Testis (tissue), 2 donors: ENCODE measurements at regions not wholly inside any gene's neighbourhood (a gene's known extent, or its start where the extent isn't known, plus 50 kb on each side); places are given as distances from the start of the nearest gene placed in this dataset.

Source experiments
- DNase-seq: peaks from one replicate; pipeline ENCODE4 v3.0.0-alpha.2; 2019
- H3K27ac ChIP-seq, 2 donors: fragments of 200-600 bp; sonication (generic); one replicate each; pipeline ENCODE4 v1.5.1; 2019
- H3K27me3 ChIP-seq: fragments of 200-600 bp; sonication (generic); one replicate; pipeline ENCODE4 v1.5.1; 2019
- H3K36me3 ChIP-seq: fragments of 200-600 bp; sonication (generic); one replicate; pipeline ENCODE4 v1.5.1; 2017; ENCODE audit warnings: low read depth; ENCODE audit errors: missing control alignments
- H3K4me1 ChIP-seq: fragments of 200-600 bp; sonication (generic); one replicate; pipeline ENCODE4 v1.5.1; 2019
- H3K4me3 ChIP-seq, 2 donors: fragments of 200-600 bp; sonication (generic); one replicate each; pipeline ENCODE4 v1.5.1; 2017 to 2019
- H3K9me3 ChIP-seq: fragments of 200-600 bp; sonication (generic); one replicate; pipeline ENCODE4 v1.5.1; 2017
- POLR2A ChIP-seq: fragments of 450-650 bp; IDR thresholded peaks from one replicate; pipeline ENCODE4 v1.6.1; 2017; ENCODE audit warnings: antibody characterized with exemption, mild to moderate bottlenecking, moderate library complexity
- WGBS, 2 donors: methylation state at CpG; one replicate each; pipeline ENCODE4 v1.1.5; 2018; 5-methylcytosine and 5-hydroxymethylcytosine counted together
- intact Hi-C: fragments of 100-400 bp; cut with DNase I; formaldehyde crosslinking; loops from one replicate; pipeline ENCODE4 v1.15.1; 2023; ENCODE audit warnings: low total_unique reads
- TF ChIP-seq, protein P1 (sequence below), 3 experiments: fragments of 450-650 bp in 2 of 3; fragments of 200-600 bp in 1 of 3; sonication (generic) in 1 of 3; IDR thresholded peaks; one replicate each; pipeline ENCODE4 v1.5.1; 2016 to 2019; ENCODE audit warnings: antibody characterized with exemption in 3 of 3, mild to moderate bottlenecking in 2 of 3, moderate library complexity in 1 of 3

GRCh38 chr12:21026302-21026701 lies 104.7 kb upstream of the SLCO1B1 start:
- intact Hi-C loops: no loop called here
- WGBS, 2 donors: 55 to 64% methylated on average over 3 of the region's 3 CpGs

GRCh38 chr12:21054334-21054733 lies 76.7 kb upstream of the SLCO1B1 start:
- no peak for DNase-seq
- Histone ChIP-seq H3K27me3 (no peaks in the 10 kb centered on the region), H3K4me3 (no peak overlapping the region), H3K27ac (no peak overlapping the region), H3K4me1 (no peaks in the 10 kb centered on the region), H3K9me3 (no peaks in the 10 kb centered on the region), H3K36me3 (no peaks in the 10 kb centered on the region)
- WGBS, 2 donors: 71 to 83% methylated on average over 4 of the region's 4 CpGs
- no peak for TF ChIP-seq POLR2A
- intact Hi-C loops: no loop called here

More at GRCh38 chr12:21026302-21026701, 104.7 kb upstream of the SLCO1B1 start:
- no peaks in the 10 kb centered on the region for H3K4me1 ChIP-seq
- H3K36me3 ChIP-seq: no peaks in the 10 kb centered on the region
- H3K4me3 ChIP-seq: no peak overlapping the region
- H3K27ac ChIP-seq: no peak overlapping the region
- DNase-seq: no peak
- TF ChIP-seq, protein P1, sequence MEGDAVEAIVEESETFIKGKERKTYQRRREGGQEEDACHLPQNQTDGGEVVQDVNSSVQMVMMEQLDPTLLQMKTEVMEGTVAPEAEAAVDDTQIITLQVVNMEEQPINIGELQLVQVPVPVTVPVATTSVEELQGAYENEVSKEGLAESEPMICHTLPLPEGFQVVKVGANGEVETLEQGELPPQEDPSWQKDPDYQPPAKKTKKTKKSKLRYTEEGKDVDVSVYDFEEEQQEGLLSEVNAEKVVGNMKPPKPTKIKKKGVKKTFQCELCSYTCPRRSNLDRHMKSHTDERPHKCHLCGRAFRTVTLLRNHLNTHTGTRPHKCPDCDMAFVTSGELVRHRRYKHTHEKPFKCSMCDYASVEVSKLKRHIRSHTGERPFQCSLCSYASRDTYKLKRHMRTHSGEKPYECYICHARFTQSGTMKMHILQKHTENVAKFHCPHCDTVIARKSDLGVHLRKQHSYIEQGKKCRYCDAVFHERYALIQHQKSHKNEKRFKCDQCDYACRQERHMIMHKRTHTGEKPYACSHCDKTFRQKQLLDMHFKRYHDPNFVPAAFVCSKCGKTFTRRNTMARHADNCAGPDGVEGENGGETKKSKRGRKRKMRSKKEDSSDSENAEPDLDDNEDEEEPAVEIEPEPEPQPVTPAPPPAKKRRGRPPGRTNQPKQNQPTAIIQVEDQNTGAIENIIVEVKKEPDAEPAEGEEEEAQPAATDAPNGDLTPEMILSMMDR (IDR thresholded peaks at IDR 0.05): no peak
- TF ChIP-seq POLR2A: no peak
- no peaks in the 10 kb centered on the region for H3K27me3 ChIP-seq
- no peaks in the 10 kb centered on the region for H3K9me3 ChIP-seq

GRCh38 chr12:21065845-21066244 lies 65.1 kb upstream of the SLCO1B1 start:
- no peaks in the 10 kb centered on the region for H3K36me3 ChIP-seq

DNA sequence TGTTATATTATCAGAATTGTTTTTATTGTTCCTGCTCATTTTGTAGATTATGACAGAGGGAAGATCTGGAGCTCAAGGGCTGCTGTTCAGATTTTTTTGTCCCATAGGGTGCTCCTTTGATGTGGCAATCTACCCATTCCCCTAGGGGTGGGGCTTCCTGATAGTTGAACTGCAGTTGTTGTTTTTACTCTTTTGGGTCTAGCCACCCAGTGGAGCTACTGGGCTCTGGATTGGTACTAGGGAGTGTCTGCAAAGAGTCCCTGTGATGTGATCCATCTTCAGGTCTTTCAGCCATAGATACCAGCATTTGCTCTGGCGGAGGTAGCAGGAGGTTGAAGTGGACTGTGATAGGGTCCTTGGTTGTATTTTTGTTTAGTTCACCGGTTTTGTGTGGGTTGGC lies 57.9 kb upstream of the SLCO1B1 start:
- WGBS, 2 donors: 75 to 97% methylated on average over 2 of the region's 2 CpGs
- no peaks in the 10 kb centered on the region for H3K4me1 ChIP-seq
- no peaks in the 10 kb centered on the region for H3K9me3 ChIP-seq
- H3K36me3 ChIP-seq: no peaks in the 10 kb centered on the region
- intact Hi-C loops: no loop called here
- no peak overlapping the region for H3K27ac ChIP-seq
- H3K27me3 ChIP-seq: no peaks in the 10 kb centered on the region
- TF ChIP-seq, protein P1 (IDR thresholded peaks at IDR 0.05): no peak
- TF ChIP-seq POLR2A: no peak
- H3K4me3 ChIP-seq: no peak overlapping the region
- DNase-seq: no peak

More at GRCh38 chr12:21065845-21066244, 65.1 kb upstream of the SLCO1B1 start:
- DNase-seq: peak; percentile 18
- Histone ChIP-seq H3K4me1 (no peaks in the 10 kb centered on the region), H3K4me3 (no peak overlapping the region), H3K27me3 (no peaks in the 10 kb centered on the region), H3K9me3 (no peaks in the 10 kb centered on the region), H3K27ac (no peak overlapping the region)
- no peak for TF ChIP-seq POLR2A
- TF ChIP-seq, protein P1 (IDR thresholded peaks at IDR 0.05): peak in 2 of 3 experiments; percentile 26 to 32
- intact Hi-C loops: no loop called here

- Histone ChIP-seq H3K27ac (no peak overlapping the region), H3K27me3 (no peaks in the 10 kb centered on the region), H3K9me3 (no peaks in the 10 kb centered on the region), H3K4me1 (no peaks in the 10 kb centered on the region), H3K4me3 (no peak overlapping the region), H3K36me3 (no peaks in the 10 kb centered on the region)
- DNase-seq: no peak
- TF ChIP-seq POLR2A: no peak
- TF ChIP-seq, protein P1 (IDR thresholded peaks at IDR 0.05): no peak
- 86 to 95% methylated on average over 9 of the region's 9 CpGs for WGBS, 2 donors
- intact Hi-C loops: no loop called here
These were observed 57.1 kb upstream of the SLCO1B1 start for GRCh38 chr12:21073822-21074460.
